ENCODE measurements at regions not wholly inside any gene's neighbourhood (a gene's known extent, or its start where the extent isn't known, plus 50 kb on each side); places are given as distances from the start of the nearest gene placed in this dataset.

DNA sequence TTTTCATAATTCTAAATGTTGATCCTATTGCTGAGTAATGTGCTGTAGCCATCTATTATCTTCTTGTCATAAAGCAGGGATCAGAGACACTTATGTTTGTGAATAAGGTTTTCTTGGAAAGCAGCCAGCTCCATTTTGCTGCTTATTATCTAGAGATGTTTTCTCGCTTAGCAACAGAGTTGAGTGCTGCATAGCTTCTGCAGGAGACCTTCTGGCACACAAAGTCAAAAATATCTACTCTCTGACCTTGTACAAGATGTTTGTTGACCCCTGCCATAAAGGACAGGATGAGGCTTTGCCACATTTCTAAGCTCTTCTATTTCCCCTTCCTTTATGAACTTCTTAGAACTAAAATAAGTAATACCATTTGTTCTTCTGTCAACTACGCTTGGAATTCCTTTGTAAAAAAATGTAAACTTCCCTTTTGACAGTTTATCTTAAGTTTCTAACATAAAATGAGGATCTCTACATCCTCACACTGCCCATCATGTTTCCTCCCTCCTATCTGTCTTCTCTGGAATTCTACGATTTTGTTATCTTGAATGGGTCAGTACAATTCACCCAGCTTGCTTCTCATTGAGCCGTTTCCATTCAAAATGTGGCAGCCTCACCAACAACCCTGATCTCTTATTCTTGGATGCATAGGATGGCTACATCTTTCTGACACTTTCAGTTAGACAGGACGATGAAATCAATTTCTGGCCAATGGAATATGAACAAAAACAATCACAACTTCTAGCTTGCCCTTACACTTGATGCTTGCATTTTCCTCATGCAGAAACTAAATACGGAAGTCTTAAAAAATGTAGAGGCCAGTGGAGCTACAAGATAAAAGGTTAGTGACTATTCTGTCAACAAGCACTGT lies 1377.0 kb downstream of the SUCLG1 start:
- TF ChIP-seq CTCF (conservative IDR thresholded peaks at IDR 0.05; ENCODE audit: low read depth, low read length): no peak
- no peak for TF ChIP-seq EZH2 (IDR thresholded peaks at IDR 0.05; ENCODE audit: borderline replicate concordance, low read depth, low read length, poor library complexity, severe bottlenecking)

All from A673 (cell line).